ACC112 (cell line): ENCODE measurements at regions not wholly inside any gene's neighbourhood (a gene's known extent, or its start where the extent isn't known, plus 50 kb on each side); places are given as distances from the start of the nearest gene placed in this dataset.

ENCODE experiments used
- H2AFZ ChIP-seq: fragments of 200-600 bp; sonication (generic); one replicate; pipeline ENCODE4 v1.6.0; 2017; ENCODE audit warnings: antibody characterized with exemption, low read length; ENCODE audit not compliant: unreplicated experiment
- H3K27ac ChIP-seq: fragments of 200-600 bp; sonication (generic); 2 replicates; pipeline ENCODE4 v1.5.1; 2014; ENCODE audit warnings: low read depth, mild to moderate bottlenecking, antibody characterized with exemption, low read length, moderate library complexity
- H3K27me3 ChIP-seq: fragments of 200-600 bp; sonication (generic); 2 replicates; pipeline ENCODE4 v1.6.1; 2014; ENCODE audit warnings: mild to moderate bottlenecking, antibody characterized with exemption, low read length, moderate library complexity, mixed read lengths; ENCODE audit not compliant: insufficient read depth
- H3K36me3 ChIP-seq: fragments of 200-600 bp; sonication (generic); 2 replicates; pipeline ENCODE4 v1.6.1; 2016; ENCODE audit warnings: mild to moderate bottlenecking, antibody characterized with exemption, low read length, moderate library complexity, mixed read lengths; ENCODE audit not compliant: insufficient read depth
- H3K4me1 ChIP-seq: fragments of 200-600 bp; sonication (generic); one replicate; pipeline ENCODE4 v1.6.1; 2016; ENCODE audit warnings: low read length, mixed read lengths; ENCODE audit not compliant: insufficient read depth, unreplicated experiment, control insufficient read depth
- H3K4me3 ChIP-seq: fragments of 200-600 bp; sonication (generic); 2 replicates; pipeline ENCODE4 v1.5.1; 2014; ENCODE audit warnings: mild to moderate bottlenecking, low read depth, low read length
- H3K79me2 ChIP-seq: fragments of 200-600 bp; sonication (generic); one replicate; pipeline ENCODE4 v1.6.0; 2016; ENCODE audit warnings: low read length; ENCODE audit not compliant: control insufficient read depth, unreplicated experiment, insufficient read depth

- H3K4me3 ChIP-seq = no peak overlapping the region
- no peak overlapping the region for H2AFZ ChIP-seq
- no peaks in the 10 kb centered on the region for H3K79me2 ChIP-seq
- H3K27me3 ChIP-seq = no peaks in the 10 kb centered on the region; the same call in 1 of the 2 replicates
- peaks cover 7% of the 10 kb centered on the region for H3K4me1 ChIP-seq
- H3K36me3 ChIP-seq = no peaks in the 10 kb centered on the region
- no peak overlapping the region for H3K27ac ChIP-seq
Observed at GRCh38 chr15:57861034-57861638, 154.6 kb downstream of the POLR2M start.

GRCh38 chr15:57861815-57862586 lies 155.5 kb downstream of the POLR2M start:
- Histone ChIP-seq H3K36me3 (no peaks in the 10 kb centered on the region), H3K79me2 (no peaks in the 10 kb centered on the region), H3K27ac (no peak overlapping the region), H3K4me3 (no peak overlapping the region), H3K4me1 (peaks cover 7% of the 10 kb centered on the region), H3K27me3 (no peaks in the 10 kb centered on the region; the same call in 1 of the 2 replicates), H2AFZ (no peak overlapping the region)

GRCh38 chr15:57862761-57863160 lies 156.2 kb downstream of the POLR2M start:
- Histone ChIP-seq H3K36me3 (no peaks in the 10 kb centered on the region), H2AFZ (no peak overlapping the region), H3K4me1 (peaks cover 7% of the 10 kb centered on the region), H3K4me3 (no peak overlapping the region), H3K79me2 (no peaks in the 10 kb centered on the region), H3K27ac (no peak overlapping the region), H3K27me3 (no peaks in the 10 kb centered on the region; the same call in 1 of the 2 replicates)

DNA sequence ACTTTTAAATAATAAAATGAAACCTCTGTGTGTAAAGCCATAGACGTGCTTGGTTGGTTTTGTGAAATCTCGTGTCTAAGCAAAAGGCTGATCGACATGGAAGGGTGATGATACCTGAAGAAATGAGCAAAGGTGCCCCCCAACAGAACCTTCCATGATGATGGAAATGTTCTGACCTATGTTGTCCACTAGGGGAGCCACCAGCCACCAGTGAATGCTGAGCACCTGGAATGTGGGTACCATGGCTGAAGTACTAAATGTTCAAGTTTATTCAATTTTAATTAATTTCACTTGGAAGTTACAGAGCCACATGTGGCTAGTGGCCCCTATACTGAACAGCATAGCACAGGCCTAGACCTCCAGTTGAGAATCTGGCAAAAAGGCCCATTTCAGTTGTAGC lies 158.8 kb downstream of the POLR2M start:
- no peak overlapping the region for H3K27ac ChIP-seq
- no peak overlapping the region for H2AFZ ChIP-seq
- peaks cover 7% of the 10 kb centered on the region for H3K4me1 ChIP-seq
- H3K4me3 ChIP-seq = no peak overlapping the region
- no peaks in the 10 kb centered on the region for H3K79me2 ChIP-seq
- no peaks in the 10 kb centered on the region for H3K27me3 ChIP-seq
- no peaks in the 10 kb centered on the region for H3K36me3 ChIP-seq

DNA sequence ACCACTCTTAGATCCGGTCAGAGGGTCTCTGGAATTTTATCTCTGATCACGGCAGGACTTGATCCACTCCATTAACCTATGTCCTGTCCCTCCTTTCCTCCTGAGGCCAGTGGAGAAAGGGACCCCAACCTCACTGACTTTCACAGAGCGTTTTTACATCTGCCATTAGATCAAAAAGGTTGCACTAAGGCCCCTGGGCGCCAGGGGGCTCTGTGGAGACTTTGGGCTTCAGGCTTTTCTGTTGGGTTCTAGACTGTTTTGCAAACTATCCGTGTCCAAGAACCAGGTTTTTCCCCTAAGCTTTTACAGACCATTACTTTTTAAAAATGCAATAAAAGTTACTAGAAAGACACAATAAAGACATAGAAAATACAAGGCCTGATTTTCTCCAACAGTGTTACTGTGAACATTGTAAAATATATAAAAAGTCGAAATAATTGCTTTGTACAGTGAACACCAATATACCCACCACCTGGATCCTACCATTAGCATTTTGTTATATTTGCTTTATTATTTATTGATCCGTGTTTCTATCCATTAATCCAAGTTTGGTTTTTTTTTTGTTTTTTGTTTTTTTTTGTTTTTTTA lies 159.7 kb downstream of the POLR2M start:
- Histone ChIP-seq H3K27ac (no peak overlapping the region), H2AFZ (no peak overlapping the region)

GRCh38 chr15:57867970-57868798 lies 161.7 kb downstream of the POLR2M start:
- no peak overlapping the region for H3K27ac ChIP-seq
- no peaks in the 10 kb centered on the region for H3K27me3 ChIP-seq
- H2AFZ ChIP-seq = no peak overlapping the region
- no peaks in the 10 kb centered on the region for H3K79me2 ChIP-seq
- no peak overlapping the region for H3K4me3 ChIP-seq
- H3K36me3 ChIP-seq = no peaks in the 10 kb centered on the region
- H3K4me1 ChIP-seq = peaks cover 8% of the 10 kb centered on the region

More for the DNA sequence above, 159.7 kb downstream of the POLR2M start:
- H3K27me3 ChIP-seq = no peaks in the 10 kb centered on the region
- peaks cover 5% of the 10 kb centered on the region for H3K4me1 ChIP-seq
- H3K36me3 ChIP-seq = no peaks in the 10 kb centered on the region
- no peaks in the 10 kb centered on the region for H3K79me2 ChIP-seq
- no peak overlapping the region for H3K4me3 ChIP-seq

GRCh38 chr15:57870667-57871066 lies 164.2 kb downstream of the POLR2M start:
- peaks cover 24% of the 10 kb centered on the region for H3K4me1 ChIP-seq
- peaks cover 4% of the 10 kb centered on the region; the same call in 1 of the 2 replicates for H3K36me3 ChIP-seq
- no peak overlapping the region for H2AFZ ChIP-seq
- H3K27ac ChIP-seq = no peak overlapping the region
- H3K4me3 ChIP-seq = no peak overlapping the region
- no peaks in the 10 kb centered on the region for H3K79me2 ChIP-seq
- no peaks in the 10 kb centered on the region for H3K27me3 ChIP-seq

GRCh38 chr15:57872281-57873030 lies 165.9 kb downstream of the POLR2M start:
- Histone ChIP-seq H2AFZ (no peak overlapping the region), H3K4me1 (peaks cover 24% of the 10 kb centered on the region)

DNA sequence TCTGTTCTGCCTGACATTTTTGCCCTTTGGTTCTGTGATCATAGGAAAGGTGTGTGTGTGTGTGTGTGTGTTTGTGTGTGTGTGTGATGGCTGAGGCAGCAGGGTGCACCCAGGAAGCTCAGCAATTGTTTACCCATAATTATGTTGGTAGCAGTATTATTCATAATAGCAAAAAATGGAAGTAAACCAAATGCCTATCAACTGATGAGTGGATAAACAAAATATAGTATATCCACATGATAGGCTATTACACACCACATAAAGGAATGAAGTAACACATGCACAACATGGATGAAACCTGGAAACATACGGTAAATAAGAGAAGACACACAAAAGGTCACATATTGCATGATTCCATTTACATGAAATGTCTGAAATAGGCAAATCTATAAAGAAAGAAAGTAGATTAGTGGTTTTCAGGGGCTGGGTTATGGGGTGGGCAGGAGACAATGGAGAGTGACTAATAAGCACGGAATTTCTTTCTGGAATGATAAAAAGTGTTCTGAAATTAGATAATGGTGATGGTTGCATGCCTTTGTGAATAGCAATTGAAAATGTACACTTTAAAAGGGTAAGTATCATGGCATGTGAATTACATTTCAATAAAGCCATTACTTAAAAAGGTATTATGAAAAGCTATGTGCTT lies 167.2 kb downstream of the POLR2M start:
- H3K4me3 ChIP-seq = peak overlapping the region; percentile 15; the same call in 1 of the 2 replicates
- H3K36me3 ChIP-seq = peaks cover 4% of the 10 kb centered on the region; the same call in 1 of the 2 replicates
- no peaks in the 10 kb centered on the region for H3K79me2 ChIP-seq
- H3K4me1 ChIP-seq = peaks cover 31% of the 10 kb centered on the region
- H2AFZ ChIP-seq = no peak overlapping the region
- no peaks in the 10 kb centered on the region for H3K27me3 ChIP-seq
- H3K27ac ChIP-seq = peak overlapping the region; percentile 51

More at GRCh38 chr15:57872281-57873030, 165.9 kb downstream of the POLR2M start:
- Histone ChIP-seq H3K36me3 (peaks cover 4% of the 10 kb centered on the region; the same call in 1 of the 2 replicates), H3K79me2 (no peaks in the 10 kb centered on the region), H3K4me3 (no peak overlapping the region), H3K27me3 (no peaks in the 10 kb centered on the region), H3K27ac (no peak overlapping the region)
